ENCODE measurements at regions not wholly inside any gene's neighbourhood (a gene's known extent, or its start where the extent isn't known, plus 50 kb on each side); places are given as distances from the start of the nearest gene placed in this dataset.

DNA sequence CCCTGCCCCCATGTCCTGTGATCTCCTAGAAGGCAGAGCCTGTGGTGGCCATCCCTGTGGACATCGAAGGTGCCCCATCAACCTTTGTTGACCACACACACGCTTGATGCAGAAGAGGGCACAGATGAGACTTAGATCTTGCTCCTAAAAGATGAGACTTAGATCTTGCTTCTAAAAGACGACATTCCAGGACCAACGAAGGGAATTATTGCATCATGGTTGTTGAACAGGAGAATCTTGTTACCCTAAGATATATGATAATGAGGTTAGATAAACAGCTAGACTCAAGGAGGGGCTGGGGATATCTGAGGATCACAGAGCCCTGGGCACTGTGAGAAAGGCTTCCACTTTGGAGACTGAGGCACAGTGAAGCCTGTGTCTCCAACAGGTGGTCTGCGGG is 91.1 kb upstream of the WSCD2 start:
- DNase-seq (ENCODE audit: low spot score): no peak

DNA sequence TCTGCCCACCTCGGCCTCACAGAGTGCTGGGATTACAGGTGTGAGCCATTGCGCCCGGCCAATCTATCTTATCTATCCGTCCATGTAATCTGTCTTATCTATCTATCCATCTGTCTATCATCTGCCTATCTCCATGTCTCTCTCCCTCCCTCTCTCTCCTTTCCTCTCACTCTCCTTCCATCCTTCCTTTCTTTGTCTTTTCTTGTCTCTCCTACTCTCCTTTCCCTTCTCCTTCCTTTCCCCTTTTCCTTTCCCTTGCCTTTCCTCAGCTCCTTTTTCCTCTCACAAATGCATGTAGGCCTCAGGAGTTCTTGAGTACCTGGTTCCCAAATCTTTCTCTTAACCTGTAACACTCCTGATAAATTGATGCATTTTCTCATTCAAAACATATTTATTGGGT is 89.3 kb upstream of the WSCD2 start:
- no peak for DNase-seq (ENCODE audit: low spot score)

DNA sequence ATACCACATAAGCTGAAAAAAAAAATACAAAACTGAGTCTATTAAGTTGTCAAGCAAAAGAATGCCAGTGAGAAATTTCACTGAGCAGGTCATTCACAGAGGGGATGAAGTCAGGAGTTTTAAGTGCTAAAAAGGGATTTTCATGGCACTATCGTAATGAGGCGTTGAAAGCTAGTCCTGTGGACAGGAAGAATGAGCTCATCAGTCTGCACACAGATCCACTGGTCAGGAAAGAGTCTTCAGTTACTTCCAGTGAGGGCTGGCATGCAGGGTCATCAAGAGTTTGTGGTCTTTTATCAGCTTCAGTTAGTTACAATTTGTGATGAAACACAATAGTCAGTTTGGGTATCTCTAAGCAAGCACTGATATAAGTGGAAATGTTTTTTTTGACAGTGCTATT is 88.1 kb upstream of the WSCD2 start:
- DNase-seq (ENCODE audit: low spot score): no peak

DNA sequence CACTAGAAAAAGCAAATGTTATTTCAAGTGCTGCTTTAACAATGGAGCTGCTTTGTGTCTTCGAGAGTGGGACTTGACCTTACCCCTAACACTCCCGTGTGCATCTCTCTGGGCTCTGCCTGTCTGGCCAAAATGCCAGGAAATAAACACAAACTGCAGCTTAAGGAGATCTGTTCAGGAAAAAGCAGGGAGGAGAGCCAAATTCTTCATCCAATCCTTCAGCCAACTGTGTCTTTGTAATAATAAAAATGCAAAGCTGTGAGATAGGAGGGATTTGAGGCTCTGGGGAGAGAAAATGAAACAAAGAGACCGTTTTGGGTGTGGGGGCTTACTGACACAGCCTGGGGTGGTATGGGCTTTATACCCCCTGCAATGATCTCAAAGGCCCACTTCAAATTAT is 85.8 kb upstream of the WSCD2 start:
- no peak for DNase-seq (ENCODE audit: low spot score)

DNA sequence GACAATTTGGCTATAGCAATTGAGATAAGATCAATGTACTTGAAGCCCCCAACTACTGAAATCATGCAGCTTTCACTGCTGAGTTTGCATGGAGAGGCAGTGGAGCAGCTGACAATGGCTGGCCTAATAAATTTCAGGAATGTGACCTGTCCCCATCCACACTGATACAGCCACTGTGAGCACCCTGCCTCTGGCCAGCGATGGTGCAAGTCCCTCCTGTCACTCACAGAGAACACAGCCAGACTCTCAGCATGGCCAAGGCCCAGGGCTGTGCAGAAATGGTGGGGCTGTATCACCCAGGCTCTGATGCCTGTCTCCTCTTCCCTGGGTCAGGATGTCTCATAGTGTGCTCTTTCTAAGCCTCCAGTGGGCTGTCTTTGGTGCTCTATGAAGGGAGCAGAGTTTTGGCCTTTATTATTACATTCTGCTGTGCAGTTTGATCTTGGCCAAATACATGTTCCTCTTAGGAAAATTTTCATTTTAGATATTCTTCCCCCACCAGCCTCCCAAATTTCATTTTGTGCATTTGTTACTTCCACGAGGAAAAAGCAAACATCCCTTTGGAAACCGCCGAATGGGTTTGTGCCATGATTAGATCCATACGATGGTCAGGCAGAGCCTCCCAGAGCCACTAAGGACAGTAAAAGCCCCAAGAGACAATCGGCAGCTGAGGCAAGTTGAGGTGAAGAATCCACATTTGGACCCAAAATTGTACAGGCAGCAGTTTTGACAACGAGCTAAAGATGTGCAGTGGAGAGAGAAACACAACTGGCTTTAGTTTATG is 85.1 kb upstream of the WSCD2 start:
- no peak for DNase-seq (ENCODE audit: low spot score)

DNA sequence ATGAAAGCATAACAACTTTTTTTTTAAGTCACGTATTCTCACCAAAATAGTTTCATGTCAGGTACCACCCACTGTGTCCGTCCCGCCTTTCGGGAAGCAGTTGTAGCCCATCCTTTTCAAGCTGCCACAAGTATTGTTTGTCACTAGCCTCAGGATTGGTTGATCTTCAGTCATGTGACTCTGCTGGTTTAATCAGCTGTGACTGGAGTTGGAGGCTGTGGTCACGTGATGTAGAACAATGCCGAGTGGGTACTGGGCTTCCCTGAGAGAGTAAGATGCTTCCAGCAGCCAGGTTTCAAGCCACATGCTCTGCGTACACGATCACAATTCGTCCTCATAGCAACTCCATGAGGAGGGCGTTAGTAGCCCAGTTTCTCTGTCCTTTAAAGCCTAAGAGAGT is 83.0 kb upstream of the WSCD2 start:
- DNase-seq (ENCODE audit: low spot score): no peak

DNA sequence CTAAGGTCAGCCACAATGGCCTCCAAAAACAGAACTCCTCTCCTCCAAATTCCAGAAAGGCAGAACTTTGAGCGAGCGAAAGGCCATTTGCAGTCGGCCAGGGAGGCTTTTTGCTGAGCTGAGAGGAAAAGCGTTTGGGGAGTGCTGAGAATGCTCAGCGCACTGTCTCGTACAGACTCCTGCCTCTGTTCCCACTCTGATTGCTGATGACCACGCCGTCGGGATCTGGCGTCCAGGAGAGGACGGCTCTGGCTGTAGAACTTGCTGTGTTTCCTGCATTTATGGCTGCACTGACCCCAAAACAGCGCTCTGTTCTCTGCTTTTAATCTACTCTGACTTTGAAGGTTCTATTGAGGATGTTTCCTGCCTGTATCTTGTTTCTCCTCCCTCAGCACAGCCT is 82.4 kb upstream of the WSCD2 start:
- DNase-seq (ENCODE audit: low spot score): no peak

DNA sequence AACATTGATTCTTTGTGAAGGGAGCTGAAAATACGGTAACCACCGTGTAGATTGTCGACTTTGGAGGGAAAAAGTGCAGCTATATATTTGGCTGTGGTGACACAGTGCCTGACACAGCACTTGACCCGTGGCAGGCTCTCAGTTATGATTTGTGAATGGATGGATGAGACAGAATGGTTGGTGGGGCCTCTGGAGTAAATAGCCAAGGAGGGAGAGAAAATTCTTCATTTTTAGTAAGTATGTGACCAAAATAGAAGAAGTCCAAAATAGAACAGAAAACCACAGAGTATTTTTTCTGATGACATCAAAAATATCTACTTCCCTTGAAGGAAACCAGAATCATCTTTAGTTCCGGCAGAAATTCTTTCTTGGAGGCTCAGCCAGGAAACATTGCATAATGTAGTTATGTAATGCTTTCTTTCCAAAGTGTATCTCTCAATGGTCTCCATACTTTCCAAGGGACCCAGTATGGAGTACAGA is 82.0 kb upstream of the WSCD2 start:
- no peak for DNase-seq (ENCODE audit: low spot score)

DNA sequence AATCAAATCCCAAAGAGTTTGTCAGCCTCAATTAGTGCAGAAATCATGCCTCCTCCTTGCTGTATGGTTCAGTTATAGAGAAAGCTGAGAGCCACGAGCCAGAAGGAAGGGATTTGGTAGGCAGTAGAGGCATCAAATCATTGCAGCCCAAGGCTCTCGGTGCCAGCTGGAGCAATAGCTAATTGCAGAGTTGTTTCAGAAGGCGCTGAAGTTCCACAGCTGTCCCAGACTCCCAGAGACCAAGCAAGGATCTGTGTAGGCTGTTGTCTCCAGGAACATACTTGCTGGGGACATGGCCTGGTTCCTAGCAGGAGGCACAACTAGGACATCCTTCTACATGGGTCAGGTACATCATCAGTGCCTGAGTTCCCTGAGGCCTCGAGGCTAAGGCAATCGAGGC is 80.4 kb upstream of the WSCD2 start:
- DNase-seq (ENCODE audit: low spot score): no peak

DNA sequence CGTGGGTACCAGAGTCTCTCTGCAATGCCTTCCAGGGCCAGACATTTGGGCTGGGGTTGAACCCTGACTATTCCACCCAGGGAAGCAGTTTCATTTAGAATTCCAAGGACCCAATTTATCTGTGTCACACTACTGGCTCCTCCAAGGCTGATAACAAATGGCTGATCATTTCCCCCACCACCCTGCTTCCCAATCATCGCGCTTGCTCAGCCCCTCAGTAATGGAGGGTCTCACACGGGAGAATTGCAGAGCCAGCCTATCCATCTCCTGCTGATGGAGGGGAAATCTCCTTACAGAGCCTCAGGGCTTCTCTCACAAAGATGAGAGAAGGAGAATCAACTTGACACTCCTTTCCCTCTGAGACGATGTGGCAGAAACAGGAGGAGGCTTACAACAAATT is 78.4 kb upstream of the WSCD2 start:
- no peak for DNase-seq (ENCODE audit: low spot score)

DNA sequence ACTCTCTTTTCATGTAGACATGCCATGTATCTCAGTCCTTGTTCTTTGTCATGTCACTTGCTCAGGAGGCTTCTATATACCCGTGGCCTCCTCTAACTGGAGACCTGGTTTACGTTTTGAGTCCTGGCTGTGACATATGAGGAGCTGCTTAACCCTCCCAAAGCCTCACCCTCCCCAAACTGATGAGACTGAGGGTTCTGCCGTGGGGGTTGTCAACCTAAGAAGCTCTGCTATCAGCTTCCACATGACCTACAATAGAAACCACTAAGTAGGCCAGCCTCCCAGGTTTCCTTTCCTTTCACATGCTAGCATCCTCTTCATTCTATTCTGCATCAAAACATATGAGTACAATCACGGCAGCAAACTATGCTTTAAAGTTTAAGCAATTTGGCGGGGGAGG is 76.8 kb upstream of the WSCD2 start:
- DNase-seq (ENCODE audit: low spot score): no peak

DNA sequence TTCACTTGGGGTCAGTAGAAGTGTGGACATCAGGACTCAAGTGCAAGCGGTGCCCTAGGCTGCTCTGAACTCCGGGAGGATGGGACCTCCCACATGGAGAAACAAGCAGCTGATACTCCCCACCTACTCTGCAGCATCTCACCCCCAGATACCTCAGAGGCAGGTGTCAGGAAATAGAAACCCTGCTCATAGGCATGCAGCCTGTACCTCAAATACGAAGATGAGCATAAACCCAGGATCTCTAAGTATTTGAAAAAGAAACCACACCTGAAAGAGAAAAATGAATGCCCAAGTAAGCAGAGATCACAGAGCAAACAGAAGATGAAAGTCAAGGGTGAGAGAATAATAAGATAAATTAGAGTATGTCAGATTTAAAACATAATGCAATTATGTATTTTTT is 75.6 kb upstream of the WSCD2 start:
- DNase-seq (ENCODE audit: low spot score): no peak

DNA sequence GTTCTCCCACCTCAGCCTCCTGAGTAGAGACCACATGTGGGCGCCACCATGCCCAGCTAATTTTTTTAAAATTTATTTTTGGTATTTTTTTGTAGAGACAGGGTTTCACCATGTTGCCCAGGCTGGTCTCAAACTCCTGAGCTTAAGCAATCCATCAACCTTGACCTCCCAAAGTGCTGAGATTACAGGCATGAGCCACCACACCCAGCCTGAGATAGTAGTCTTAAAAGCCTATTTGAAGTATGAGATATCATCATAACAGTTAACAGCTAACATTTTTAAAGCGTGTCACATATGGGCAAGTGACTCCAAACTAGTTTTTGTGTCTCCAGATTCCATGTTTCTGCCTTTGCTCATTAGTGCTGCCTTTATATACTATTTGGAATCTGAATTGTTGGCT is 74.6 kb upstream of the WSCD2 start:
- no peak for DNase-seq (ENCODE audit: low spot score)

DNA sequence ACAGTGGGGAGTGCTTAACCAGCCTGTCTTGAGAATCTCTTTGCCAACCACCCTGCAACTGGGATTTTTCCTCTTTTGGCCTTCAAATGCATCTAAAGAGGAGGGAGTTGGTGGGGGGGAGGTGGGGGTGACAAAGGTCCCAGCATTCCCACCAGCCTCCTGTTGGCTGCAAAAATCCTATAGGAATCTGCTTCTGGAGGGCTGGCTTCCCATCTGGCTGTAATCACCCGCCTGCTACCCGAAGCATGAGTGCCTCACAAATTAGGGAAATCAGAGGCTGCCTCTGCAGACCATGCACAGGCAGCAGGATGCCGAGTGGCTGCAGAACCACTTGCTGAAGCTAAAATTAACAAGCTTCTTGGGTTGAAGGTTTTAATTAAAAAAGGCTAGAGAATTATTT is 73.9 kb upstream of the WSCD2 start:
- DNase-seq (ENCODE audit: low spot score): no peak

DNA sequence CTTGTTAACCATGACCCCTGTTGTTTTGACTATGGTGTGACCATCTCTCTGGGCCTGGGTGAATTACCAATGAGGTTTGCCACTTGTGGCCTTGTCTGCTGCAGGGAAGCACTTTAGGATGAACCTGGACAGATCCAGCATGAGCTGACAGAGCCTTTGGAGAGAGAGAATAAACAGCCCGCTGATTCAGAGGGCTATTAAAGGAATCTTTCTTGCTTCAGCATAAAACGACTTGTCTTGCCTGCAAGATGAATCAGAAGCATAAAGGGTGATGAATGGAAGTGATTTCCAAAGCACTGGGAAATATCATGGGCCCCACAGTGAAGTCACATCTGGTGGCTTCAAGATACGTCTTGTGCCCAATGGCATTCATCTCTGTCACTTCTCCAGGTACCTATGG is 69.0 kb upstream of the WSCD2 start:
- no peak for DNase-seq (ENCODE audit: low spot score)

DNA sequence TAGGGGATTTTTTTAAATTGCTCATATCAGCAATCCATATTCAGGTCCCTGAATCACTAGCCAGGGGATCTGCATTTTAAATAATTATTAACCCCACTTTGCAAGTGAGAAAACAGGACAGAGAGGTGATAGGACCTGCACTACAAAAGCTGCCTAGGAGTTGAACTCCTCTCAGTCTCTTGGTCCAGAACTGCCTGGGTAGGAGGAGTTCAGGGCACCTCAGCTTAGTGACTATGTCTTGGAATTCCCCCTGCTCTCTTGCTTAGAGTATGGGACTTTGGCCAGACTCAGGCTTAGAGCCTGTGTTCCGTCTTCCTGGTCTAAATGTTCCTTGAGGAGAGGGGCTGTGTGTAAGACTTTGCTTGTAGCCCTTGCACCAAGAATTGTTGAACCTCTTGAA is 68.2 kb upstream of the WSCD2 start:
- no peak for DNase-seq (ENCODE audit: low spot score)

DNA sequence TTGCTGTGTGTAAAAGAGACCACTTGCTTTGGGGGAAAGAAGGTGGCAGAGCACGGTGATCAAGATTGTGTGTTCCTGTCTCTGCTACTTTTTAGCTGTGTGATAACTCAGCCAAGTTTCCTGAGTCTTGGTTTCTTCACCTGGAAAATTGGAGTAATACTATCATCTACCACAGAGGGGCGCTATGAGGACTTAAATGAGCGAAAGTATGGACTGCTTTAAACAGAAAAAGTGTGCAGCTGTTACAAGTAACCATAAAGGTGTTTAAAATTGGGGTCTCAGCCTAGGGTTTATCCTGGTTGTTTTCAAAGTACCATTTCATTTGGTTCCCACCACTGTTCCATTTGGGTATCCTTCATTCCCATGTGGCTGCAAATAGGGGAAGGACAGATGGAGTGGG is 65.9 kb upstream of the WSCD2 start:
- no peak for DNase-seq (ENCODE audit: low spot score)

DNA sequence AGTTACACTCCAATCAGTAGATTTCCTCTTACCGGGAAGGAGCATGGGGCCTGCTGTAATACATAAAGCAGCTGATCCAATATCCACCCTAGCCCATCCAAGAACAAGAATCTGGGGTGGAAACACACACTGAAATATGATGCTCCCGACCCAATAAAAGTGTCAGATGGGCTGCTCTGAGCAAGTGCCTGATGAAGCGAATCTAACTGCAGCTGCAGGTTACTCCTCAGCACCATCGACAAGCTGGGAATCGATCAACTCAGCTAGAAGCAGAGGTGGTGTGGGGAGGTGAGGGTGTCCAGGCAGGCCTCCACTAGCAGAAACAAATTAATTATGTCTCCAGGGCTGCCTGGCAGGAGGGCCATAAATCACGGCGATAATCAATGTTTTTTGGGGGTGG is 64.0 kb upstream of the WSCD2 start:
- DNase-seq (ENCODE audit: low spot score): no peak

DNA sequence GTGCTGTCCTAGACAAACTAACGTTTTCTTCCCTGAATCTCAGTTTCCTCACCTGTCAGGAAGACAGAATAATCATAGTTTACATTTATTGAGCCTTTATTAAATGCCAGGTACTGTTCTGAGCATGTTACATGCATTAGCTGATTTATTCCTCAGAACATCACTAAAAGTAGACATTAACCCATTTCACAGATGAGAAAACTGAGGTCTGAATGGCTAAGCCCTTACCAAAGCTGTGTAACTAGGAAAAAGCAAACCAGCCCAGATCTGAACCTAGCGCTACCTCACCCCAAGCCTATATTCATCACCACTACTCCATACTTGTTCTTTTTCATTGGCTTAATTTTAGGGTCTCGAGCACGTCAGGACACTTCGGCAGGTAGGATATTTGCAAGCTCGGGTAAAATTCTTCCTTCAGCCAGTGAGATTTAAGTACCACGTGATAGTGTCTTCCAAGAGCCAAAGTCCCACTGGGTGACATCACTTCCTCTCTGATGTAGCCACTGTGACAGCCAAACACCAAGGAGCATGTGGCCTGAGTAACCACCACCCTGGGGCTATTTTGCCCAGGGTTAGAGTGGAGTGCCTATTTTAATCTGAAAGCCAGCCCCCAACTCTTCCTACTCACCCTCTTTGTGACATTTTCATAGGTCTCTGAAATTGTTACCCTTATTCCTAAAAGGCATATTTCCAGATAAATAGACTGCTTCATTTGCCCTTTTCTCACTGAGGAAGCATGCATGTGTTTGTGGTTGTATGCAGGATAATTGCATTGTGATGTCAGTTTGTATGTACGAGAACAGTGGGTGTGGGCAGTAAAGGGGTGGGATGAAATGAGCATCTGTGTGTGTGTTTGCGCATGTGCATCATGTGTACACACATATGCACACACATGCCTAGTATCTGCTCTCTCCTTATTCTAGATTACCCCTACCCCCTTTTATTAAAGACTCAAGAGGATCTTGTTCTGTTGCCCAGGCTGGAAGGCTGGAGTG is 62.2 kb upstream of the WSCD2 start:
- no peak for DNase-seq (ENCODE audit: low spot score)

DNA sequence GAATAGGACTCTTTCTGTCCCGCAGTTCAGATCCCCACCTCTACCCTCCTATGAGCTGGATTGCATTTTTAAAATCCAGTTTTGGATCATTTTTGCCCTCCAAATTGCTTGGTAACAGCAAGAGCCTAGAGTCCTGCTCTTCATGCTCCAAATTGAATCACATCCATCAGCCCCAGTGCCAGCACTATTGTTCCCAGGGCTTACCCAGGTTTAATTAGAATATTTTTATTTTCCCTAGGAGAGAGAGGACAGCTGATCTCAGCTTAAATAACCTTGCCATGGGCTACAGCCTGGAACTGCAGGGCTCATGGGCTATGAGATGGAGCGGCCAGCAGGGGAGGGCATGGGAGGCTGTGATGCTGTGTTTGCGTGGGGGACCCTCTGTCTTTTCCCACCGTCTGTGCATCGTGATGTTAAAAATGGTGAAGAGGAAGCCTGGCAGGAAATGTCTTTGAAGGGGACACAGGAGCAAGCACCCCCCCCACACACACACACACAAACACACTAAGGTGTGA is 59.4 kb upstream of the WSCD2 start:
- DNase-seq (ENCODE audit: low spot score): no peak

DNA sequence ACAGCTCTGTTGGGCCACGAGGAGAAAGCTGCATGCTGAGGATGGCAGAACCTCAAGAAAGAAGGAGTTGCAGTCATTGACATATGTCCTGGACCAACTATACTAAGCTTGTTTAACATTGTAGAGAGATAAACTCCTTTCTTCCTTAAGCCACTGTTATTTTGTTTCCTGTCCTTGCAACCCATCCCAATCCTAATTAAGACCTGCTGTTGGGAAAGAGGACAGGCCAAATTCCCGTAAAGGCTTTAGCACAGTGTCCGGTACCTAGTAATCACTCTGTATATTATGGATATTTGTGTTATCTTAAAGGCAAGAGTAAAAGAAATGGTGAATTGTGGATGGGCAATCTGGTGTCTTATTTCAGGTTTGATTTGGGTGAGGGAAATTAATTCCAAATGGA is 53.5 kb upstream of the WSCD2 start:
- no peak for DNase-seq (ENCODE audit: low spot score)

DNA sequence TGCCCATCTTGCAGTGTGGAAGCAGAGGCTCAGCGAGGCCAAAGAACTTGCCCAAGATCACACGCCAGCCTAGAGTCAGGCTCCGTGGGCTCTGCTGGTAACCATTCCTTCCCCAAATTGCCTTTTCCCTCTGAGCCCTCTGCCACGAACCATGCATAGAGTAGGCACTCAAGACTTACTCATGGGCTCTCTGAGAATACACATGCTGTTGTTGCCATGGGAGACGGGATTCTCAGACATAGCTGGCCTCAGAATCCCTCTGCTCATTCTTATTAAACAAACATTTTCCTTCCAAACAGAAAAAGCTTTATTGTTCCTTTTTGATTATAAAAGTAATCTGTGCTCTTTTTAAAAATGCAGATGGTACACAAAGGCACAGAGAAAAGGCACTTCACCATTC is 52.5 kb upstream of the WSCD2 start:
- DNase-seq (ENCODE audit: low spot score): no peak

DNA sequence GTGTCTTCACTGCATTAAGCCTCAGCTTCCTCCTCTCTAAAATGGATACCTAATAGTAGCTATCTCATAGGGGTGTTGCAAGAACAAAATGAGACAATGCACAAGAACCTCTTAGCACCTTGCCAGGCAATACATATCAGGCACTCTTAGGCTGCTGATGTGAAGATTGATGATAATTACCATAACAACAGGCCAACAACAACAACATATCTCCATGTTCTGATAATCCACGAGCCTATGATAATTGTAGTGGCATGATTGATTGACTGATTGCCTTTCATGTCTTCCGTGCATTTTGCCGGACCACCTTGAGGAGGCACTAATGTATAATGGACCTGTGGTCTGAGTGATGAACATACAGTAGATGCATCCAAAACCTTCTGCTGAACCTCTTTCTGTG is 50.7 kb upstream of the WSCD2 start:
- DNase-seq (ENCODE audit: low spot score): no peak
